IPS-NIHi11 (cell line): ENCODE measurements at regions not wholly inside any gene's neighbourhood (a gene's known extent, or its start where the extent isn't known, plus 50 kb on each side); places are given as distances from the start of the nearest gene placed in this dataset.

Experiments used
- DNase-seq: peaks from one replicate; pipeline ENCODE4 v3.0.0; 2012; ENCODE audit warnings: mixed read lengths, low spot score

DNA sequence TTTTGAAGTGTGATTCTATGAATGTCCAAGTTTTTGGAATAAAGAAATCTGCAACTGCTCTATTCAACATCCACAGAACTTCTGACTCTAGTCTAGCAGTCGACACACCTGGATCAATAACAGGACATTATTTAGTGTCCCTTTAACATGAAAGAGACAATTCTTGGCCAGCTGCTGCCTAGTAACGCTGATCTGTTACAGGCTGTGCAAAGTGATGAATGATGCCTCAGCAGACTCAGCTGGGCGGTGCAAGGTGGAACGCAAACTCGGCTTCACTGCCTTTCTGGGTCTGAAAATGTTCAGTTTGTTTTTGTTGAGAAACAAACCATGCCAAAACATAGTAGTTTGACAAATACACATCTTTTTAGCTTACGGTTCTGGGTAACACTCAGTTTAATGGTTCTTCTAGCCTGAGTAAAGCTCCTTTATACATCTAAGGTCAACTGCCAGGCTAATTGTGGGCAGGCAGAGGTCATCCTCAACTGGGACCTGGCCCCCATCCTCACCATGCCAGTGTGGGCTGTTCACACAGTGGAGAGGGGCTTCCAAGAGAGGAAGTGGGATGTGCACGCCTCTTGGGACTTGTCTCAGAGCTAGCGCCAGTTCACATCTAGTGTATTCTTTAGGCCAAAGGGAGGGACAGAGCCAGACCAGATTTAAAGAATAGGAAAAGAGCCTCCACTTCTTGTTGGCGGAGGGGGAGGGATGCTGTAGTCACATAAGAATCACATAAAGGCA lies 879.7 kb downstream of the QKI start:
- no peak for DNase-seq

DNA sequence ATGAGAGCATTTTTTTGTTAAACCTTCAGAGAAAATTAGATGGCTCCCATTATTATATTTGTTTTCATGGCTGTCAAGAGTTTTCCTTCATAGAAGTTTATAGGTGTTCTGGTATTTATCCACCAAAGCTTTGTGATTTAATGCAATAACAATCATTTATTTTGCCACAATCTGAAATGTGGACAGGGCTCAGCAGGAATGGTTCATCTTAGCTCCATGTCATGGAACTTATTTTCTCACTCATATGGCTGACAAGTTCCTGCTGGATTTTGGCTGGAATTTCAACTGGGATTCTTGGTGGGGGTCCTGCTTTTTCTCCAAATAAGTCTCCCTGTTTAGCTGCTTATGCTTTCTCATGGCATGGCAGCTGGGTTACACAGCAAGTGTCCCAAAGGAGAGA lies 876.7 kb downstream of the QKI start:
- no peak for DNase-seq

DNA sequence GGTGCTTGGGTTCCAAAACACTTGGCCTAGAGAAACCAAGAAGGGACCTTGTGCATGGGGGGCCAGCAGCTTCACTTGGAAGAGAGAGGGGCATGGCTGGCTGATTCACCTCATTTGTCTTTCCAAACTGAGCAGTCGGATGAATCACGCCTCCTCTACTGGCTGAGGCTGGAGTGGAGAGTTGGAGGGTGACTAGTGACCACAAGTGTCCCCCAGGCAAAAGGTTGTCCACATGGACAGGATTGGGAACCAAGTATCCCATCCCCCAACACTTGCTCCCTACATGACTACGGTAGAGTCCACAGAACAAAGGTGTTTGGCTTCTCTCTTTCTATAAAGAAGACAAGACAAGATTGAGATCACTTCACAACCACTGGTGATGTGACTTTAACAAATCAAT lies 875.6 kb downstream of the QKI start:
- no peak for DNase-seq

- no peak for DNase-seq
Observed at GRCh38 chr6:164286011-164286410, 871.5 kb downstream of the QKI start.

GRCh38 chr6:164283574-164283973 lies 869.1 kb downstream of the QKI start:
- no peak for DNase-seq

GRCh38 chr6:164276211-164276610 lies 861.7 kb downstream of the QKI start:
- no peak for DNase-seq

DNA sequence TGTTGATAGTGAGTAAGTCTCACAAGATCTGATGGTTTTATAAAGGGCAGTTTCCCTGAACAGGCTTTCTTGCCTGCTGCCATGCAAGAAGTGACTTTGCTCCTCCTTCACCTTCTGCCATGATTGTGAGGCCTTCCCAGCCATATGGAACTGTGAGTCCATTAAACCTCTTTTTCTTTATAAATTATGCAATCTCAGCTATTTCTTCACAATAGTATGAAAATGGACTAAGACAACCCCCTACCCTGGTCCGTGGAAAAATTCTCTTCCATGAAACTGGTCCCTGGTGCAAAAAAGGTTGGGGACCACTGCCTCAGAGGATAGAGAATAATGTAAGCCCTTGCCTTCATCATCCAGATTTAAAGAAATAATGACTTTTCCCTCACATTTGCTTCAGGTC lies 861.3 kb downstream of the QKI start:
- no peak for DNase-seq

DNA sequence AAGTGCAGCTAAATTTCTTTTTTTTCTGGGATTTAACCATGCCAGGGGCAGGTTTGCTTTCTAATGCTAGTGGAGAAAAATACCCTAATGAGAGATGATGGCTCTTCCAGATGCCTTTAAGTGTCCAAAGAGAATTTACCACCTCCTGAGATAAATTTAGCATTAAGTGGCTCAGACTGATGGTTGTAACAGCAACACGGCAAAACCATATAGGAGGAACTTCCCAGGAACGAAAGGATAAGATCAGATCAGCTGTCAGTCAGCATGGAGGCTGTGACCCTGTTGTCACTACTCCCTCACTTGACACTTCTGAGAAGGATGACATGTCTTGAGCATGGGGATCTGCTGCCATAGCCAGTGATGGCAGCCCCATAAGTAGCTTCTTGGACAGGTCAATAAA lies 860.0 kb downstream of the QKI start:
- DNase-seq, result no peak

DNA sequence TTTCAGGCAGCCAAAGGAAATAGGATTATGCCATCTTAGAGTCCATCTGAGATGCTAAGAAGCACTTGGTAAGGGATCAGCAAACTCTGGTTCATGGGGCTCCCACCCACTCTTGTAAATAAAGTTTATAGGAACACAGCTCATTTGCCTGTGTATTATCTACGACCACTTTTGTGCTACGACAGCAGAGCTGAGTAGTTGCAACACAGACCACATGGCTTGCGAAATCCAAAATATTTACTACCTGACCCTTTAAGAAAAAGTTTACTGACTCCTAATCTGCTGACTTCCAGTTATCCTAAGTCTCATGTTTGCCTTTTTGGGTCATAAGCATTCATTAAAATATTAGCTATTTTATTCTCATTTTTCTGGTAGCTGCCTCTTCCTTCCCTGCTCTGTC lies 859.0 kb downstream of the QKI start:
- no peak for DNase-seq

- no peak for DNase-seq
Observed at GRCh38 chr6:164266851-164267250, 852.3 kb downstream of the QKI start.

DNA sequence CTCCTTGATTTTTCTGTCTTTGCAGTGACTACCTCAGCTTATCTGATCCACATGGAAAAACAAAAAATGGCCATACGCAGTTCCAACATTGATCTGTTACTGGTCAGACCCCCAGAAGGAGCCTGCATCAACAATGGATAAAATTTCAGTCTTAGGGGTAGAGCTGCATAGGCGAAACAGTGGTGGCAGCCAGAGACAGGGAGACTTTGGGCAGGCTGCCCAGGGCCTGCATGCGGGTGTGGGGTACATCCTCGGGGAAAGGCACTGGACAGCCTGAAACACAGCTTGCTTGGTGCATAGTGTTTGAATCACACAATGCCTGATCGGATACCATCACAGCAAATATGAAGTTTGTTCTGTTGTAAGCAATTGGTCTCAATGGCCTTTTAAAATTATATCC lies 847.8 kb downstream of the QKI start:
- DNase-seq, result no peak

- DNase-seq, result no peak
Observed at GRCh38 chr6:164258421-164258820, 843.9 kb downstream of the QKI start.

DNA sequence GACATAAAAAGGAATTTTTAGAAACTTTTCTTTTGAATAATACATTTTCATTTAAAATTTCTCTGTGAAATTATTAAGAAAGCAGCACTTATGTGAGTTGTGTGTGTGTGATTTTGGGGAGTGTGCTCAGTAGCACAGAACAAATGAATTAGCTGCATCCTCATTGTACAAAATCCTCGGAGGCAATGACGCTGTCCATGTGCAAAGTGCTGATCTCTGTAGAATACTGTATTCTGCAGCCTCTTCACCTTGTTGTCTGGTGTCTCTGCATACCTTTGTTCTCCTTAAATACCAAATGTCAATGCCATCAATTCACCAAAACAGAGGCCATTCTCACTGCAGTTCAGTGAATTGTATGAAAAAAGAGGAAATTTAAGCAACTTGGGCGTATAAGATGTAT lies 838.4 kb downstream of the QKI start:
- DNase-seq, result no peak

DNA sequence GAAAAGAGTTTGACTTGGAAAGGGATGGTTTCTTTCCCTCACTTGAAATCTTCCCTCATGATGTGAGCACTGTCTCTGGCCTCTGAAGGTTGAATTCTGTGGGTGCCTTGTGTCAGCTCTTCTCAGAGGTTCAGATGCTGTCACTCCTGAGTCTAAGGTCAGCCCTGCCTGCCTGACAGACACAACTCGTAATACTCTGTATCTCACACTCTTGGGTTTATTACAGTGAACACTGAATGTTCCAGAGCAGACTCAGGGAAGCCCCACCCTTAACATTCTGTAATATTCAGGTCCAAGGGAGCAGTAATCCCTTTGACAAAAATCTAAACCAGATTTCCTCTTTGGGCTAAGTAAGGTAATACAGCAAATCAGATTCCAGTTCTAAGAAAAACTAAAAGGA lies 837.8 kb downstream of the QKI start:
- DNase-seq, result no peak

- no peak for DNase-seq
Observed at GRCh38 chr6:164247106-164247505, 832.6 kb downstream of the QKI start.

- DNase-seq, result no peak
Observed at GRCh38 chr6:164246082-164246481, 831.6 kb downstream of the QKI start.

DNA sequence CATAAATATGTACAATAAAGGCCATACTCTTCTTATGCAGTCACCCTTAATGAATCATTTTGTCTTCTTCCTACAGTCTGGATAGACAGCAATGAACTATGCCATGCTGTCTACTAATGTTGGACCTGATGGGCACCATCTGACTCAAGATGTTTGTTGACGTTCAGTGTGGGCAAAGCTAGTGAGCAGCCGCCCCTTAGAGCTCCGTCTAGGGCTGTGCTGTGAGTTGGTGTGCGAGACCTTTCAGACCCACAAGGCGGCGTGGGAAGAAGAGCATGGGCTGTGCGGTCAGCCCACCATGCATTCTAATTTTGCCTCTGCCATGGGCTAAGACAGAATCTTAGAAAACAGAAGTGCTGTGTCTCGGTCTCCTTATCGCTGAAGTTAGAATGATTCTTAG lies 829.4 kb downstream of the QKI start:
- DNase-seq, result no peak

- DNase-seq, result no peak
Observed at GRCh38 chr6:164243012-164243610, 828.6 kb downstream of the QKI start.

DNA sequence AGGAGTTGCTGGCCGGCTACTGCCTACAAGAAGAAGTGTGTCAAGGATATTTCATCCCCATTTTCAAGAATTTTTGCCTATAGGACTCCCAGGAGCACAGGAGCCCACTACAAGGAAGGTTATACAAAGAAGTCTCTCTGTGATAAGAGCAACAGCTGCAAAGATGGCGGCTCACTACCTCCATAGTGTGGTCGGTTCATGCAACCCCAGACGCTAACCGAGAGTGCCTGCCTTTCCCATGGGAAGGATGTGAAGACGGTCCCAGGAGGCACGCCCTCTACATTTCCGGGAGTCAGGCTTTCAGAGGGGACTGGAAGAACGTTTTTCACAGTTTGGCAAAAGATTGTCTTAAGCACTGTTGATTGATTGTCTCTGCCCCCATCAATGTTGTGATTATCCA lies 816.3 kb downstream of the QKI start:
- DNase-seq, result no peak

DNA sequence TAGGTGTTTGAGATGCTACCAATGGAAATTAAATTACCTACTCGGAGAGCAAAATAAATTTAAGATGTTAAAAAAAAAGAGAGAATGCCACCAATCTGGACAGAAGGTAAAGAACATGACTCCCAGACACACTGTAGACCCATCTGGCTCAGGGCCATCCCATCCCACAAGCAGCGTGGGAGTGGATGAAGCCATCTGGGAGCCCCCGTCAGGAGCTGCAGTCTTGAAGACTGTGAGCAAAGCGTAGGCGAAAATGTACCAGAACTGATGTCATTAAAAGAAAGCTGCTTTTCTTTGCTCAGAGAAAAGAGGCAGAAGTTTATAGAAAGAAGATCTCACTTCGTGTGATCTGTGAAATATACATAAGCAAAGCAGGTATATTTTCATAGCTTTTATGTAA lies 815.7 kb downstream of the QKI start:
- DNase-seq, result no peak

GRCh38 chr6:164229716-164230115 lies 815.2 kb downstream of the QKI start:
- no peak for DNase-seq

DNA sequence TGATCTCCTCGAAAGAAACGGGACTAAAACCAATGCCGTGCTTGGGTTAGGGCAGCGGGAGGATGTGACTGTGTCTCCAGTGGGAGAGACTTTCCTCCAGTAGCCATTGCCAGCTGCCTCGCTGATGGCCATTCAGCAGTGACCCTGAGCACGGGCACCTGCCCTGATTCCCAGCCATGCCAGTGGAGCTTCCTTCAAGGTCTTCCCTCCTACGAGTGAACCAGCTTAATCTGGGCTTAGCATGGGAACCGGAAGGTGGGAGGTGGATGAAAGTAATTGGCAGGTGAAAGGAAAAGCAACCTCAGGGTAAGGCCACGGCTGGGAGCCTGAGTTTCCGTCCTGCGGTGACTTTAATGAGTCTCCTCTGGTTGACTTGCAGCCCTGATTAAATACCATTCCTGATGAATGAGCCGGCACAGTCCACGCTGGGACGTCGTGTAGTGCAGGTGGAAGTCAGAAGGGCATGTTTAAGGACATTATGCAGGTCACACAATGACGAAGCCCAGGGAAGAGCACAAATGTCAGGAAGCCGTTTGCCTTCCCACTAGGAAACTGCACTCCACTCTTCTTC lies 813.5 kb downstream of the QKI start:
- no peak for DNase-seq

DNA sequence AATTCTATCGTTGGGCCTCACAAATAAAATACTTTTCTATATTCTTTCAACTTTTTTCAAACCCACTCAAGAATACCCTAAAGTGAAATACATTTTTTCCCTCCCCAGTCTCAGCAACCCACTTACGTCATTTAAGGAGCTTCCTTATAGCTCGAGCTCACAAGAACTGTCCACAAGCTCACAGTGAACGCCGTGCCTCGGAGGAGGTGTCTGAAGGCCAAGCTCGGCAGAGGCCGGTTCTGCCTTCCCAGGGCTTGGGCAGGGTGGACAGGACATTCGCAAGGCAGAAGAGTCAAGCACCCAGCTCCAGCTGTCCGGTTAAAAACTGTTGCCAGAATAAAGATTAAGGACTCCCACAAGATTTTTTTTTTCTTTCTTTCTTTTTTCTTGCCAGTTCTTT lies 802.3 kb downstream of the QKI start:
- DNase-seq, result no peak

- no peak for DNase-seq
Observed at GRCh38 chr6:164216368-164216767, 801.9 kb downstream of the QKI start.
